Dermis blood vessel endothelial cell (primary cell): ENCODE measurements at regions not wholly inside any gene's neighbourhood (a gene's known extent, or its start where the extent isn't known, plus 50 kb on each side); places are given as distances from the start of the nearest gene placed in this dataset.

Experiments used
- DNase-seq: peaks from one replicate; pipeline ENCODE4 v3.0.0; 2010

DNA sequence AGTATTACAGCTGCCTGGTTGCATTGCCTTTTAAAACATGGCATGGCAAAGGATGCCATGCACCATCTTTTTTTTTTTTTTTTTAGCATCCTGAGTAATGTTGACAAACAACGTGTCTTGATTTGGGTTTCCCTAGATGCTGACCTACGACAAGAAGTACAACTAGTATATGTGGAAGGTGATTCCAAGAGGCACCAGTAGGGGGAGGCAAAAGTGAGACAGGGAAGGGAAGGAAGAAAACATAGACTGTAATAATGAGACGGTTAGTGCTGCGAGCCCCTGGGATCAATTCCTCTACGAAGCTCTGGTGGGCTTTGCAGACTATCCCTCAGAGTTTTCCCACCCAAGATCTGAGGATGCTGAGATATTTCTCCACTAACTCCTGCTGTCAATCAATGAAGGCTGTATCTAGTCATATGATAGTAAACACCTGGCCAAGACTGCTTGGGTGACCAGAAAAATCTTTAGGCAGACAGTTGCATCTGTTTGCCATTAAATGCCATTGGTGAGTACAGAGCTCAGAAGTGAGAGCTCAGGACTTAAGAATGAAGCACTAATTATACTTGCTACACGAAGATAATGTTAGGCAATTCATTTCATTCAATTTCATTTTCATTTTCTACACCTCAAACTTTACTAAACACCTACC lies 458.6 kb upstream of the GOT2 start:
- peak; percentile 67 for DNase-seq

DNA sequence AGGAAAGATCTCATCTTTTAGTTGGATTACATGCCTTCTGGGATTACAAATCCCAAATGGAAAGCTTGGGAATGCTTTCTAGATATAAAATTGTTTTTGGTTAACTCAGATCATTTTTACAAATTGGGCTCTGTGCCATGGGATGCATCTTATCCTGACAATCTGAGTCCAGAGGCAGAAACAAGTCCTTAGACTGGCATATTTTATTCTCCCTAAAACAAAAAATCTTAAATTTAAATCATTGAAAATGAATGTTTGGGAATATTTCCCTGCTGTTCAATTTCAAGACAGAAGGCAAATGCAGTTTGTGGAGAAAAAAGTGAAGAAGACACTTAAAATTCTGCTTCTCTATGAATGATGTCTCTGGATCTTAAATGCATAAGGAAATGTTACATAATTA lies 456.6 kb upstream of the GOT2 start:
- DNase-seq, result no peak

DNA sequence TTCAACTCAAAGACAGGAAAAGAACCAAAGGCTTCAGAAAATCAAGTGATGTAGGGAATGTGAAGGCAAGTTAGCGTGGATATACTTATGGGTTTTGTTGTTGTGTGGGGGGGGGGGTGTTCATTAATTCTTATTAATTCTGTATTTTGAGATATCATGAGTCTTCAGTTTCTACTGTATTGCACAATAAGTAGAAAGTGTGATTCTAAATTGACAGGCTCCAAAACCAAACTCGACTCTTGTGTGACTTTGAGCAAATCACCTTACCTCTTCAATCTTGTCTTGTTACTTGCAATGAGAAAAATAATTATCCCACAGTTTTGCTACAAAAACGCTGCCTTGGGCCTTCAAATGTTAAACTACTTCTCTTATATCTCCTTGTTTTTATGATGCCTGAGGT lies 453.9 kb upstream of the GOT2 start:
- DNase-seq, result no peak

DNA sequence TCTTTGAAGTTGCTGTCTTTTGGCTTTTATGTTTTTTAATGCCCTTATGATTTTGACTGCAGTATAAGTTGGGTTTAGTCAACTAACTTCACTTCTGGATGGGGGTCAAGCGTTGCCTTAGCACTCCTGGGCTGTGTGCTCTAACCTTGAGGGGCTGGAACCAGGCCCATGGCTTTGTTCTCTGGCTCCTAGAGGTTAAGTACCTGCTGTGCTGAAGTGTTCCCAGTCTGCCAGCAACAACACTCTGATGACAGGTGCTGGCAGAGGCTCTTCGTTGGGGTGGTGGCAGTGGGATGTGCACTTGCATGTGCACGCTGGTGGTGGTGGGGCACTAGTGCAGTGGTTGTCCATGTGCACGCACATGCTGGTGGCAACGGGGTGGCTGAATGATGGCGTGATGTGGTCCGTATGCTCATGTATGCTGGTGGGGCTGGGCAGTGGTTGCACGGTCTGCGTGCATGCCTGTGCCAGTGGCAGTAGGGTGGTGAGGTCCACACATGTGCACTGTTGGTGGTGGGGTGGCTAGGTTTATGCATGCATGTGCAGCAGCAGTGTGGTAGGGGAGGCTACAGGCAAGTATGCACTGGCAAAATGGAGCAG lies 447.8 kb upstream of the GOT2 start:
- DNase-seq, result no peak

DNA sequence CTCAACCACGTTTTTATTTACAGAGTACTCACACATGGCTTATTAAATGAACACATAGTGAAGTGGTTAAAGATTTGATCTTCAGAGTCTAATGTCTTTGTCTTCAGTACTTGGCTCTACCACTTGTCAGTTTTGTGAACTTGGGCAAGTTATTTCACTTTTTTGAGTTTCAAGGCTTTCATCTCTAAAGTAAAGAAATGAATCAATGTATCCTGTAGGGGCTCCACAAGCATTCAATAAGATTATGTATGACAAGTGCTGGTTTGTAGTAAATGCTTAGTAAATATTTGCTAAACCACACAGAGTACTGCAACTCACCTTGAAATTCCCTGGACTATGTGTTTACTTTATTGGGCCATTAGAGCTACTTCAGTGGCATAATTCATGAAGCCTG lies 446.0 kb upstream of the GOT2 start:
- DNase-seq, result no peak

DNA sequence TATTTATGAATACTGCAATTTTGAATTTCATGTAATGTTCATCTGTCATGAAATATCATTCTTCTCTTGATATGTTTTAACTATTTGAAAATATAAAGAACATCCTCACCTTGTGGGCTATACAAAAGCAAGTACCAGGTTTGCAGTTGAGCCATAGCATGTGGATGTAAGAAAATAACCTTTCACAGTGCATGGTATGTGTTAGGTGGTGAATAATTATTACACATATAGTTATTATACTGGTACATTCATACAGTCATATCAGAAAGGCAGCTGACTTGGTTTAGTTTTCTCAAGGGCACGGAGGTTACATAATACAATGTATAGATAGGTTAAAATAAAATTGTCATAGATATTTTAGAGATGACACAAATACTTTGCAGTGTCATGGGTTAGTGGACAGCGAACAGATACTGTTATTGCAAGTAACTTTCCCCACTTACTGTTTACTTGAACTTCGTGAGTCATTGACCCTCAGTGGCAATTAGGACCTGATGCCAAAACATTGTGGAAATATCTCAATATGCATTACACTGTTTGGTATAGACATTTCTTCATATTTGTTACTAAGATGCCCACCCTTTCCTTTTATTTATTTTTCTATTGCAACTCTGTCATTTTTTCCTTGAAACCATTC lies 445.4 kb upstream of the GOT2 start:
- DNase-seq, result peak; percentile 31

DNA sequence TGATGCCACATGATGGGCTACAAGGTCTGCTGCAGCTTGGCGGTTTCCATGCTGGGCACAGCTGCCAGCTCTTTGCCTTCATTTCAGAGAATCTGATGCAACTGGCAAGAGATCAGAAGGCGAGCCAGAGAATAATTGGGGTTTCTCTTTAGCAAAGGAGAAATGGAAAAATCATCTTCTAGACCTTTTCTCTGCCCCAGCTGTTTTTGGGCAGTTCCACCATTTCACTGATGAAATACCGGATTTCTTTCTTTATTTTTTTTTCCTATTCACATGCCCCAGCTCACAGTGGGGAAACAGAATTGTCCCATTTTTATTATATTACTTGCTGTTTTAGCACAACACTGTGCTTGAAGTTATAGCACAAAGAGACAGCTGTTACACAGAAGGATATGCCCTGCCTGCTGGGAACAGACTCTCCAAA lies 439.3 kb upstream of the GOT2 start:
- DNase-seq, result no peak

DNA sequence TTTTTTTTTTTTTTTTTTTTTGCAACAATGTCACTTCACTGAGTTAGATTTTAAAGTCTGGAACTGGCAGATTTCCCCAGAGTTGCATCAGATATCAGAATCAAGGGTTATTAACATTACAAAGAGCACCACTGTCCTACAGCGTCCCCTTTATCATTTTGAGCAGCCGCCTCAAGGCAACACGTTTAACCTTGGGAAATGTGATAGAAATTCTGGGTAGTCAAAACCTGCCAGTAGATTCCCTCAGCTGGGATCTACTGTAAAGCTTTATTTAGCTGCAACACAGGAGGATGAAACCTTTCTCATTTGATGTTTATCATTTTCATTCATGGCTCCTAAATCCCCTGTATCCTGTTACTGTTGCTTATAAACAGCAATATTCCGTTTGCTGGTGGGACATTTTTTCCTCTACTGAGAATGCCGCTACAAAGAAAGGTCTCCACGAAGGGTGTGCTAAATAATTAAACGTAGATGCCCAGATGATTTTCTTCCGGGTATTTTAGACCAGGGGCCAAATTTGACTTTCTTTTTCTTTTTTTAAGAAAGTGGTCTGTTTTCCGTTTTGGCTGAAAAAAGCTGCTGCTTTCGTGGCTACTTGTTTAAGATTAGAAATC lies 436.1 kb upstream of the GOT2 start:
- DNase-seq, result no peak

DNA sequence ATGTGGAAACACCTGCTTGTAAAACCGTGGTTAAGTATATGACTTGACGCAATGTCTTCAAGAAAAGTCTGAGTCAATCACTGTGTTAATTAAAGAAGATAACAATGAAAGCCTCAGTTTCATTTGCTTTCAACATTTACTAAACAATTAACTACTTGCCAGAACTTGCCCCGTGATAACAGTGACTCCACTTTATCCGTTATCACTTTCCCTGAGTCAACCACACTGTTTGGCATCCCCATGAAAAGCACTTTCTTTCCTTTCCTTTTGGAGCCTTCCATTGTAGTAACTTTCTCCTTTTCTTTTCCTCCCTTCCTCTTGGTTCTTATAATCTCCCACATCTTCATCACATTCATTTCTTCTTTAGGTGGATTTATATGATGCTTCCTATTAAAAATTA lies 435.1 kb upstream of the GOT2 start:
- DNase-seq, result no peak

DNA sequence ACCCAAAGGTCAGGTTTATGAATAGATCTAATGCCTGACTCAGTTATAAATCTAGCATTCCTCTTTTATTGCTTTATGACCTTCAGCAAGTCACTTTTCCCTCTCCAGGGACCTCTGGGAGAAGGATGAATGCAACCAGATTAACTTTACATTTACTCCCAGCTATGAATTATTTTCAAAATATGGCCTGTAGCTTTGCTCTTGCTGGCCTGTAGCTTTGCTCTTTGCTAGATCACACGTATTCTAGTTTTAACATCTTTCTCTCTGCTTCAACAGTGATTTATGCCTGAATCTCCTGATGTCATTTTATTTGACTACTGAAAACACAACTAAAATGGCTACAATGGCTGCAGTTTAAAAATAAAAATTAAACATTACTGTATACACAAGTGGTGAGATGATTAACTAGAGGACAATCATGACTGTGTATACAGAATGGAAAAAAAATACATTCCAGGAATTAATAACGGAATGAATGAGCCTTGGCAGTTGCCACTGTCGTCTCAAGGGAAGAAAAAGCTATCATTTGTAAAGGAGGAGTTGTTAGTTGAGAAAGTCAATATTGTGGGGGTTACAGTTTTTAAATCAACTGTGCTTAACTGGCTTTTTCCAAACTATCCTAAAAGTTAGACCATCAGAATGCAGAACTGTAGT lies 434.5 kb upstream of the GOT2 start:
- no peak for DNase-seq

DNA sequence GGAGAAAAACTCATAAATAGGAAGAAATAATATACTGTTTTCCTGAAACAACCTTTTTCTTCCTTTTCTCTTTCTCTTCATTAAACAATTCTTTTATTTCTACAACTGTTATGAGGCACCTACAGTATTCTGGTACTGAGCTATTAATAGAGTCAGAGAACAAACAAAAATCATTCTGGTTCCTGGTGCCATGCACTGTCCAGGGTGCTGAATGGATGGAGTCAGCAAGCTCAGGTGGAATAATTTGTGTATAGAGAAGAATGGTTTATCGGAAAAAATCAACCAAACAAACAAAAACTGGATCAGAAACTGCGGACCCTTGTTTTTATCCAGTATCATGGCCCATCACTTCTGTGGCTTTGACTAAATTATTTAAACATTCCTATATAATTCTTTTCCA lies 430.3 kb upstream of the GOT2 start:
- DNase-seq, result peak; percentile 3

DNA sequence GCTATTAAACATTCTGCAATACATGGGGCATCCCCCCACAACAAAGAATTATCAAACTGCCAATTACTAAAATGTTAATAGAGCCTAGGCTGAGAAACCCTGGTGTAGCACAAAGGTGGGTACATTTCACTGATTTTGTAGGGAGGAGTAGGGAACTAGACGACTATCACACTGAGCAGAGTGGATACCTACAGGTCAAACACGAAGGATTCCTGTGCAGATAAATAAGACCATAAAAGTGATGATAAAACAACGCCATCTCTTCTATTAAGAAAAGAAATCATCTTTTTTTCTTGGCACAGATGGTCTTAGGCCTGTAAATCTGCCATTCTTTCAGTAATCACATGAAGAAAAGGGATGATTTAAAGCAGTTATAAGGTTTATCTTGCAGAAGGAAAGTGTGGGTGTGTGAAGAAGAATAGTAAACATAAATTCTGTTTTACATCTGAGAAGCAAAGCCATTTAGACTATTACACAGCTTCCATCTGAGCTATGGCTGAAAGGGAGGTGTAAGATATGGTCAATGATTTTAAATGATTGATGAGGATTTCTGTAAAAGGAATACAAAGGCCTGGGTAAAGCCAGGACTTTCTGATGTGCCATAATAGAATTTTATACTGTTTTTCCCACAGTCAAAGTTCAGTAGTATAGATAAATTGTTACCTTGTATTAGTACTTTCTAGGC lies 429.4 kb upstream of the GOT2 start:
- no peak for DNase-seq

DNA sequence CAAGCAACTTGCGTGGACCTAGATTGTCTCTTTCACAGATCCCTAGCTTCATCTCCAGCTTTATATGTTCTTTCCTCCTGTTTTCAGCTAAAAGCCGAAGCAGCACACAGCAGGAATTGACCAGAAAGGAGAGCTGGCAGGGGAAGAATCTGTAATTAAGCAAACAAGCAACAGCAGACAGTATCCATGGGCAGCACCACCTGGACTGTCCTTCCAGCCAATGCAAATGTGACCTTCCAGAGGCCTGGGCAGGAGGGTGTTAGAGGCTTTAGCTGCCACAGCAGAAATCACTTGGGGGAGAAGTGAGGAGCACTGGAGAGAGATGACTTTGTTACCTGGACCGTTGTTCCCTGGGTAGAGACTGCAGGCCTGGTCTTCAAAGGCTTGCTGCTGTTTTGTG lies 427.6 kb upstream of the GOT2 start:
- no peak for DNase-seq

DNA sequence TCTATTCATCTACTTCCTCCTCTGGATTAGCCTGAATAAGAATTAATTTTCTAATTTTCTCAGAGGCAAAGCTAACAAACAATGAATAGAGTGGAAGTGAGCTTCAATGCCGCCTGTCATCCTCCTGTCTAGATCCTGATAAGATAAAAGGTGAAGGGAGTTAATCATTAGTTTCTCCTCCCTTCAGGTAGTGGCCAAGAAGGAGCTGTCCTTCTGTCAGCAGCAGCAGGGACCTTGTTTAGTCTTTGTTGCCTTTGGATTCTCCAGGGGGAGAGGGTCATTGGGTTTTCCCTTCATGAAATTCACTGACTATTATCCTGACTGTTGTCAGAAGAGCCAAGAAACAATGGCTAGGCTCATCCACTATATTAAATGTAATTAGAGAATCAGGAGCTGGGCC lies 420.2 kb upstream of the GOT2 start:
- no peak for DNase-seq

DNA sequence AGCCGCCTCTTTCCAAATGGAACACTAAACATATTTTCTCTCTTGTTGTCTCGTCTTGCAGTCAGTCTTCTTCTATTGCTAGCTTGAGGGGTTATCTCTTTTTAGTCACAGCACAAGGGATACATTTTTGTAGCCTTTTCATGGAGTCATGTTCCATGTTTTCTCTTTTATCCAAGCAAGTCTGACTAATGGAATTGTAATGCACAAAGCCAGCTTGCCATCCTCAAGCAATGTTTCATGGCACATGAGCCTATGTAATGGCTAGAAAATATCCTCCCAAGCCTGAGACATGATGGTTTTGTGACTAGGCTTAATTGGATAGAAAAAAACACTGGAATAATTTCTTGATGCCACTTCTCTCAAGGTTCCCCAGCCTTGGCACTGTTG lies 414.6 kb upstream of the GOT2 start:
- no peak for DNase-seq

DNA sequence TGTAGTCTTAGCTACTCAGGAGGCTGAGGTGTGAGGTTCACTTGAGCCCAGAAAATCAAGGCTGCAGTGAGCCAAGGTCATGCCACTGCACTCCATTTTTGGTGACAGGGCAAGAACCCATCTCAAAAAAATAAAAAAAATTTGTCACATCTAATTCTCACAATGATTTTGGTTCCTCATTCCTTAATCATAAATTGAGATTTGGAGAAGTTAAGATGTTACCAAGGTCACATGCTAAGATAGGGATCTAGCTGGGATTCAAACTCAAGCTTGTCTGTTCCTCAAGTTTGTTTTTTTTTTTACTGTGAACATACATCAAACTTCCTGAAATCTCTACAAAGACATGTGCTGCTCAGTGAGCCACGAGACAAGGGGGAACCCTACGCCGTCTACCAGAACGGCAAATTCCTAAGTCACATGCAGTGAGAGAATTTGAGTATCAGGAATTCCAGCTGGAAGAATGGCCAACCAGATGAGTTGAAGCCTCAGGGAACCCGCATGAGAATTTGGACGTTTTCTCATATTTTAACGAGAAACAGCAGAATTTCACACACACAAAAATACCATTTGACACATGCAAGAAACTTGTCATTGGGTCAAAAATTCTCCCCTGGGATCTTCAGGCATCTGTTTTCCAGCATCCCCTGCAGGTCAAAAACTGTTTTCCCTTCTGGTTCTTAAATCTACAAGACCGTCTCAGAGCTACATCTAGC lies 414.1 kb upstream of the GOT2 start:
- DNase-seq, result no peak

DNA sequence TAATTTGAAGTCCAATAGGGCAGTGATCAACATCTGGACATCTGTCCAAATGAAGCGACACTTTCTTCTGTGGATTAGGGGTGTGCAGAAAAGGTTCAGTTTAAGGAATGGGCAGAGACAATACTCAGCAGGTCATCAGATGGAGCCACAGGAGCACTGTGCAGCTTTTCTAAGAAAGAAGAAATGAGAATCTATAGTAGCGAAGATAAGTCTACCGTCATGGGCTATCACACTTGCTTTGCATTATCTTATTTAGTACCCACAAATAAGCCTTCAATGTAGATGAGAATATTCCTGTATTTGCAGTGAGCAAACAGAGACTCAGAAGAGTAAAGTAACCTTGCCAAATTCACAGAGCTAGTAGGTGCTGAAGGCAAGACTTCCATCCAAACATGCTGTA lies 412.0 kb upstream of the GOT2 start:
- no peak for DNase-seq

DNA sequence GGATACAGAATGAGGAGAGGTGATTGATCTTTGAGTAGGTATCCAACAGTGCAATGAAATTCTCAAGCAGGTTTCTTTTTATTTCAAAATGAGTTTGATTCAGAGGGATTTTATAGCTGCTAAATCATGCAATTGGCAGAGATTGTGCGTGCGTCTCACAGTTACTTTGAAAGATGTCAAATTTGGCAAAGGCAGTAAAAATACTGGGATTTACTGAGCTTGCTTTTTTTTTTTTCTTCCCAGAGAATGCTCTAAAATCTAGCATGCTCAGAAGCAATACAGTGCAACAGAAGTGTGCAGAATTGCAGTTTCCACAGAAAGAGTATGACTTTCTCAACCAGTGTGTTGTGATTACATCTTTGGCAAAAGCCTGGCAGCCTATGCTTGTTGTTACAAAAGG lies 410.7 kb upstream of the GOT2 start:
- no peak for DNase-seq

DNA sequence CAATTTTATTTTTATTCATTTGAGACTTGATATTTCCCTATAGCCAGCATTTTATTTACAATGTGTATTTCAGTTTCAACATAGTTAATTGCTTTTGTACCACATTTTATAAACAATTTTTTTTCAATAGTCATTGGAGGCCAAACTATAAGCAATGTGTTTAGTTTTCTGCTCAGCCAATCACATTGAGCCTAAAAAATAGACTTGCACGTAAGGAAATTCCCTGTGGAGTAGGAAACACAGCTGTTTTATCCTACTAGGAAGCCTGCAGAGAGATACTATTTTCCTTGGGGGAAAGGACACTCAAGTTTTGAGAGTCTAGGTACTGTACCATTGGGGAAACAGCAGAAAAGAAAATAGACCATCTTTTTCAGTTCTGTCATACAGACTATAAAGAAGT lies 410.2 kb upstream of the GOT2 start:
- DNase-seq, result no peak

DNA sequence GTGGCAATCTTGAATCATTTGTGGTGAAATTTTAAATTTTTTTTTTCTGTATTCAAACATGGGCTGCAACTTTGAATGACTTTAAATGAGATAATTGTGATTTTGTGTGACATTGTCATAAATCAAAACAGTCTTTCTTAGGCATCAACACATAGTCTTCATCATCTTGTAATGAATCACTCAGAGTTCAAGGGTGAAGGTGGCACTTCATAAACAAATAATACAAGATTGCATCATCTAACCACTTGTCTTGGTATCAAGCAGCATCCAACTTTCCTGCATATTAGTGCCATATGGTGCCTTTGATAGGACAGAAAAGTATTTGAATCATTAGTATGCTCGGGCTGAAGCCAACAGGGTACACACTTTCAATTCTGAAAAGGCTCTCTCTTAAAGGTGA lies 392.4 kb upstream of the GOT2 start:
- DNase-seq, result no peak

DNA sequence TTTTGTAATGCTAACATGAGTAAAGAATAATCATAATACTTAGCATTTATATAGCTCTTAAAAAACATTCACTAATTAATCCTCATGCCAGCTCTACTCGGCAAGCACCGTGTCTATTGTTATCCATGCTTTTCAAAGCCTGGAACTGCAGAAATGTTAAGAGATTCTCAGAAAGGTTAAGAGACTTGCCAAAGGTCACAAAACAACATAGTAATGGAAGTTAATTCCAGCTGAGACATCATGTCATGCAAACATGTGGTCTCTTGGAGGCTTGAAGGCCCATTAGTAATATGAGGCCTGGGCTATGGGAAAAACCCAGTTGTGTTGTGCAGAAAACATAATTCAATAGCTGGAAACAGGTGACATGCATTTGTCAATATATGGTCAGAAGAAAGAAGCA lies 389.9 kb upstream of the GOT2 start:
- no peak for DNase-seq

DNA sequence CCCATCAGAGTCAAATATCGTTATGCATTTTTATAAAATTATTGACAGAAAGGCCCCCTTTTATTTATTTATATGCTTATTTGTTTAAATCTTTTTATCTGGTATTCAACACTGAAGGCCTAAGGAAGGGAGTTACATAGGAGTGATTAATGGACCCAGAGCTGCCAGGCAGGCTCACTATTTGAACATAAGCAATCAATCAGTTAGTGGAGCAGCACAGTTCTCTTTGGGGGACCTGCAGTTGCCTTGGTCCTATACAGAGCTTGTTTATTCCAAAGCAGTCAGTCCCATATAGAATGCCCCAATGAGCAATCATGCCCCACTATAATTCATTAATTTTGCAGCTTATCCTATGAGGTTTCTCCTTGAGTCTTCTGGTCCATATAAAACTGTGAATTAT lies 389.4 kb upstream of the GOT2 start:
- no peak for DNase-seq

DNA sequence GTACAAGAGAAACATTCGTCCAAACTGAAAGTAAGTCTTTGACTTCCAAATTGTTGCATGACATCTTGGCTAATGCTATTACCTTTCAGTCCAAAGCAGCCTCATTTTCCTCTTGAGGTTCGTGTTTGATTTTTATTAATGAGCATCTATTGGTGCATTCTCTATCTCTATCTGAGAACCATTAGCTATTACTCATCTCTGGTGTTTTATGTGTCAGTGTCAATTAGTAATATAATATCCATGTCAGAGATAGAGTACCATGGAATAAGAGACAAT lies 388.1 kb upstream of the GOT2 start:
- DNase-seq, result no peak
